Transverse colon (tissue), 4 donors: ENCODE measurements at regions not wholly inside any gene's neighbourhood (a gene's known extent, or its start where the extent isn't known, plus 50 kb on each side); places are given as distances from the start of the nearest gene placed in this dataset.

Experiments
- DNase-seq: peaks from one replicate; pipeline ENCODE4 v3.0.0-alpha.2; 2019
- H3K27ac ChIP-seq, 4 donors: fragments of 200-600 bp; sonication (generic); 2 replicates each; pipeline ENCODE4 v1.5.1; 2016 to 2018; ENCODE audit warnings: inconsistent platforms in 4 of 4
- H3K27me3 ChIP-seq: fragments of 200-600 bp; sonication (generic); 2 replicates; pipeline ENCODE4 v1.5.1; 2017; ENCODE audit warnings: inconsistent platforms
- H3K36me3 ChIP-seq, 4 donors: fragments of 200-600 bp; sonication (generic); 2 replicates each; pipeline ENCODE4 v1.5.1; 2017 to 2019; ENCODE audit warnings: inconsistent platforms in 4 of 4
- H3K4me1 ChIP-seq, 4 donors: fragments of 200-600 bp; sonication (generic); 2 replicates each; pipeline ENCODE4 v1.5.1; 2017 to 2020; ENCODE audit warnings: inconsistent platforms in 4 of 4
- H3K4me3 ChIP-seq, 4 donors: fragments of 200-600 bp; sonication (generic); 1 replicate in 1 of 4; 2 replicates in 3 of 4; pipeline versions ENCODE4 v1.5.1 to v1.6.1; 2017 to 2019; ENCODE audit warnings: inconsistent platforms in 4 of 4
- H3K9me3 ChIP-seq, 2 donors: fragments of 200-600 bp; sonication (generic); 2 replicates each; pipeline ENCODE4 v1.5.1; 2017 to 2019; ENCODE audit warnings: inconsistent platforms in 2 of 2
- CTCF ChIP-seq, 5 experiments: fragments of 200-600 bp in 3 of 5; fragments of 450-650 bp in 2 of 5; sonication (generic) in 3 of 5; IDR thresholded peaks; 1 replicate in 2 of 5; 2 replicates in 3 of 5; pipeline ENCODE4 v1.5.1; 2016 to 2017; ENCODE audit warnings: antibody characterized with exemption in 5 of 5, inconsistent platforms in 3 of 5, mild to moderate bottlenecking in 2 of 5, moderate library complexity in 1 of 5
- EP300 ChIP-seq: sonication (generic); formaldehyde crosslinking; IDR thresholded peaks from one replicate; pipeline ENCODE4 v1.6.1; 2017; ENCODE audit warnings: antibody characterized with exemption, low read depth
- POLR2A ChIP-seq: fragments of 450-650 bp; IDR thresholded peaks from one replicate; pipeline ENCODE4 v1.6.1; 2016; ENCODE audit warnings: antibody characterized with exemption, mild to moderate bottlenecking, moderate library complexity
- POLR2AphosphoS5 ChIP-seq, 3 donors: sonication (generic); formaldehyde crosslinking; IDR thresholded peaks; one replicate each; pipeline ENCODE4 v1.6.1; 2016; ENCODE audit warnings: antibody characterized with exemption in 3 of 3
- WGBS, 2 donors: methylation state at CpG; one replicate each; pipeline ENCODE4 v1.1.5; 2018; ENCODE audit warnings: low coverage in 1 of 2; 5-methylcytosine and 5-hydroxymethylcytosine counted together
- in situ Hi-C, 4 donors: fragments of 200-750 bp; cut with MboI; loops; one replicate each; pipeline versions ENCODE4 v1.15.0 to v1.15.1; 2017; ENCODE audit warnings: low sequenced_read_pairs in 3 of 4, low pct_ligation_motif_present in 1 of 4, low pct_unique_long_range_greater_than_20kb in 1 of 4
- intact Hi-C: fragments of 100-400 bp; cut with DNase I; formaldehyde crosslinking; loops from one replicate; pipeline ENCODE4 v1.15.1; 2023; ENCODE audit warnings: low total_unique reads

DNA sequence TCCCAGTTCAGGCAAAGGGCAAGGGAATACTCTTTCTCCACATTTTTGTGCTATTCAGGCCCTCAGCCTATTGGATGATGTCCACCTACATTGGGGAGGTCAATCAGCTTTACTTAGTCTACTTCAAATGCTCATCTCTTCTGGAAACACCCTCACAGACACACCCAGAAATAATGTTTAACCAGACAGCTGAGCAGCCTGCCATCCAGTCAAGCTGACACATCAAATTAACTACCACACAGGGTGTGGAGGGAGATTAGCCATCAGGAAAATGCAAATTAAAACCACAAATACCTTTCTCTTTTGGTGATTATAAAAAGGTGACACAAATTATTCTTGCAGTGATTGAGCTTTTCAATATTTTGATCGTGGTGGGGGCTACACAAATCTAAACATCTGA lies 74.7 kb upstream of the FZD8 start:
- Histone ChIP-seq H3K27me3 (no peaks in the 10 kb centered on the region), H3K4me3 (no peak overlapping the region), H3K36me3 (no peaks in the 10 kb centered on the region), H3K4me1 (no peaks in the 10 kb centered on the region), H3K27ac (no peak overlapping the region), H3K9me3 (no peaks in the 10 kb centered on the region)
- DNase-seq = no peak
- intact Hi-C loops (no loop called here), in situ Hi-C loops (no loop called here)
- 39 to 75% methylated on average over 1 of the region's 1 CpG for WGBS, 2 donors
- no peak for TF ChIP-seq CTCF (IDR thresholded peaks at IDR 0.05)
- no peak for TF ChIP-seq POLR2AphosphoS5 (IDR thresholded peaks at IDR 0.05)
- no peak for TF ChIP-seq EP300
- TF ChIP-seq POLR2A = no peak

DNA sequence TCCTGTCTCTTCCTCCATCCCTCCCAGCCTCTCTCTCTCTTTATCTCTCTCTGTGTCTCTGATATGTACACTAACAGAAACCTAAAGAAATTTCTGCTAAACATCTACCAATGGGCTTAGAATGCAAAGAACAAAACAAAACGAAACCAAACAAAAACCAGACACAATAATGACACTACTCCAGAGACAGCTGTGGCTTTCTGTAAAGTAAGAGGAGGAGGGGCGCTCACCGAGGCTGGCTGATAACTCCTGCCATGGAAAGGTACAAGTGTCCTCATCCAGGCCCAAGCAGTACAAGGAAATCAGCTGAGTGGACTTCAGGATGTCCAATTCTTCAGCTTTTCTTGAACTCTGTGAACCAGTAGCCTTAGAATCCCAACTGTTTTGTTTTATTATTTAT lies 70.4 kb upstream of the FZD8 start:
- no peaks in the 10 kb centered on the region for H3K9me3 ChIP-seq
- no peaks in the 10 kb centered on the region for H3K4me1 ChIP-seq
- in situ Hi-C loops = no loop called here
- intact Hi-C loops = no loop called here
- H3K27me3 ChIP-seq = no peaks in the 10 kb centered on the region
- H3K27ac ChIP-seq = no peak overlapping the region
- TF ChIP-seq POLR2AphosphoS5 (IDR thresholded peaks at IDR 0.05) (no peak), EP300 (no peak), POLR2A (no peak), CTCF (IDR thresholded peaks at IDR 0.05) (no peak)
- no peaks in the 10 kb centered on the region for H3K36me3 ChIP-seq
- 58 to 60% methylated on average over 3 of the region's 3 CpGs for WGBS, 2 donors
- no peak overlapping the region for H3K4me3 ChIP-seq
- no peak for DNase-seq

GRCh38 chr10:35711615-35712411 lies 69.7 kb upstream of the FZD8 start:
- WGBS, 2 donors = 59 to 74% methylated on average over 6 to 15 of the region's 15 CpGs
- in situ Hi-C loops = no loop called here
- no peaks in the 10 kb centered on the region for H3K36me3 ChIP-seq

More at GRCh38 chr10:35711615-35712411, 69.7 kb upstream of the FZD8 start:
- Histone ChIP-seq H3K9me3 (no peaks in the 10 kb centered on the region), H3K4me3 (no peak overlapping the region), H3K4me1 (no peaks in the 10 kb centered on the region), H3K27me3 (no peaks in the 10 kb centered on the region), H3K27ac (no peak overlapping the region)
- intact Hi-C loops = no loop called here
- no peak for DNase-seq
- TF ChIP-seq EP300 (no peak), POLR2AphosphoS5 (IDR thresholded peaks at IDR 0.05) (no peak), CTCF (IDR thresholded peaks at IDR 0.05) (no peak), POLR2A (no peak)
